ENCODE measurements at regions not wholly inside any gene's neighbourhood (a gene's known extent, or its start where the extent isn't known, plus 50 kb on each side); places are given as distances from the start of the nearest gene placed in this dataset.

GRCh38 chr4:20041839-20042407 lies 209.8 kb upstream of the SLIT2 start:
- TF ChIP-seq CSRNP3 (CRISPR knock-in tag; IDR thresholded peaks at IDR 0.05) (no peak), GLIS3 (CRISPR knock-in tag; IDR thresholded peaks at IDR 0.05) (no peak), ZNF565 (CRISPR knock-in tag; conservative IDR thresholded peaks at IDR 0.05; ENCODE audit: low read depth) (no peak), ZC3H10 (CRISPR knock-in tag; IDR thresholded peaks at IDR 0.05) (no peak), CREB5 (CRISPR knock-in tag; IDR thresholded peaks at IDR 0.05; ENCODE audit: low read depth) (no peak), PATZ1 (CRISPR knock-in tag; IDR thresholded peaks at IDR 0.05; ENCODE audit: borderline replicate concordance) (no peak), BACH2 (CRISPR knock-in tag; IDR thresholded peaks at IDR 0.05; ENCODE audit: borderline replicate concordance) (no peak), OSR1 (CRISPR knock-in tag; IDR thresholded peaks at IDR 0.05) (no peak), POU6F1 (CRISPR knock-in tag; IDR thresholded peaks at IDR 0.05; ENCODE audit: borderline replicate concordance, low read depth) (no peak), TOX (CRISPR knock-in tag; IDR thresholded peaks at IDR 0.05; ENCODE audit: borderline replicate concordance) (no peak), PPARA (CRISPR knock-in tag; IDR thresholded peaks at IDR 0.05; ENCODE audit: borderline replicate concordance) (no peak), ZNF8 (CRISPR knock-in tag; IDR thresholded peaks at IDR 0.05) (no peak), ISL1 (CRISPR knock-in tag; IDR thresholded peaks at IDR 0.05) (no peak)

Measured in SK-N-SH treated with all-trans-retinoic acid at 6 μM for 48 hours (cell line).